Osteocyte (in vitro differentiated cells): ENCODE measurements at regions not wholly inside any gene's neighbourhood (a gene's known extent, or its start where the extent isn't known, plus 50 kb on each side); places are given as distances from the start of the nearest gene placed in this dataset.

Experiments
- DNase-seq: peaks from one replicate; pipeline ENCODE4 v3.0.0; 2021; ENCODE audit warnings: mixed read lengths; ENCODE audit not compliant: unreplicated experiment; ENCODE audit errors: extremely low spot score
- H3K27ac Mint-ChIP-seq: one replicate; pipeline ENCODE4 v1.8.0; 2021; ENCODE audit warnings: mild to moderate bottlenecking, mixed read lengths; ENCODE audit not compliant: unreplicated experiment
- H3K27me3 Mint-ChIP-seq: one replicate; pipeline ENCODE4 v1.8.0; 2021; ENCODE audit warnings: mixed read lengths; ENCODE audit not compliant: unreplicated experiment
- H3K36me3 Mint-ChIP-seq: one replicate; pipeline ENCODE4 v1.8.0; 2021; ENCODE audit warnings: mixed read lengths; ENCODE audit not compliant: unreplicated experiment
- H3K4me1 Mint-ChIP-seq: one replicate; pipeline ENCODE4 v1.8.0; 2021; ENCODE audit warnings: mixed read lengths; ENCODE audit not compliant: unreplicated experiment
- H3K4me3 Mint-ChIP-seq: one replicate; pipeline ENCODE4 v1.8.0; 2021; ENCODE audit warnings: mild to moderate bottlenecking, moderate library complexity, mixed read lengths; ENCODE audit not compliant: unreplicated experiment
- H3K9me3 Mint-ChIP-seq: one replicate; pipeline ENCODE4 v1.8.0; 2021; ENCODE audit warnings: mixed read lengths; ENCODE audit not compliant: unreplicated experiment
- TF ChIP-seq, protein P1 (sequence below): fragments of 200-600 bp; sonication (generic); IDR thresholded peaks from 2 replicates; pipeline ENCODE4 v1.5.0; 2021; ENCODE audit warnings: antibody characterized with exemption, mild to moderate bottlenecking, moderate library complexity

DNA sequence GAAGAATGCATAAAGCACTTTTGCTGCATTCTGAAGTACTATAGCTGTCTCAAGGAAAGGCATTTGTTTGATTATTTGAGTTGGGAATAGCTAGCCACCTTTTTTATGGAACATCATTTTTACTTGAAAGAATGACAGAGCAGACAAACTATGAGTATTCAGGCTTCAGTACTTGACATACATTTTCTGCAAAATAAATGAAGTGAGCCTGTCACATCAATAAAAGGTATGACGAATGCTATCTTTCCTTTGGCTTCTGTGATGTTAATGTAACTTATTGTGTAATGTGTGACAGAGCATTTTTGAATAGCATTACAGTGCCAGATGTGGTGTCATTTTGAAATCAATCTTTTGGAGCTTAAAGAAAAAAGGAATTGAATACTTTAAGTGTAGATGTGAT is 440.3 kb upstream of the ONECUT1 start:
- TF ChIP-seq, protein P1, sequence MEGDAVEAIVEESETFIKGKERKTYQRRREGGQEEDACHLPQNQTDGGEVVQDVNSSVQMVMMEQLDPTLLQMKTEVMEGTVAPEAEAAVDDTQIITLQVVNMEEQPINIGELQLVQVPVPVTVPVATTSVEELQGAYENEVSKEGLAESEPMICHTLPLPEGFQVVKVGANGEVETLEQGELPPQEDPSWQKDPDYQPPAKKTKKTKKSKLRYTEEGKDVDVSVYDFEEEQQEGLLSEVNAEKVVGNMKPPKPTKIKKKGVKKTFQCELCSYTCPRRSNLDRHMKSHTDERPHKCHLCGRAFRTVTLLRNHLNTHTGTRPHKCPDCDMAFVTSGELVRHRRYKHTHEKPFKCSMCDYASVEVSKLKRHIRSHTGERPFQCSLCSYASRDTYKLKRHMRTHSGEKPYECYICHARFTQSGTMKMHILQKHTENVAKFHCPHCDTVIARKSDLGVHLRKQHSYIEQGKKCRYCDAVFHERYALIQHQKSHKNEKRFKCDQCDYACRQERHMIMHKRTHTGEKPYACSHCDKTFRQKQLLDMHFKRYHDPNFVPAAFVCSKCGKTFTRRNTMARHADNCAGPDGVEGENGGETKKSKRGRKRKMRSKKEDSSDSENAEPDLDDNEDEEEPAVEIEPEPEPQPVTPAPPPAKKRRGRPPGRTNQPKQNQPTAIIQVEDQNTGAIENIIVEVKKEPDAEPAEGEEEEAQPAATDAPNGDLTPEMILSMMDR = no peak
- H3K36me3 Mint-ChIP-seq = no peaks in the 10 kb centered on the region
- H3K4me3 Mint-ChIP-seq = no peak overlapping the region
- H3K4me1 Mint-ChIP-seq = no peaks in the 10 kb centered on the region
- H3K9me3 Mint-ChIP-seq = no peaks in the 10 kb centered on the region
- no peak overlapping the region for H3K27ac Mint-ChIP-seq
- DNase-seq = no peak
- no peaks in the 10 kb centered on the region for H3K27me3 Mint-ChIP-seq

DNA sequence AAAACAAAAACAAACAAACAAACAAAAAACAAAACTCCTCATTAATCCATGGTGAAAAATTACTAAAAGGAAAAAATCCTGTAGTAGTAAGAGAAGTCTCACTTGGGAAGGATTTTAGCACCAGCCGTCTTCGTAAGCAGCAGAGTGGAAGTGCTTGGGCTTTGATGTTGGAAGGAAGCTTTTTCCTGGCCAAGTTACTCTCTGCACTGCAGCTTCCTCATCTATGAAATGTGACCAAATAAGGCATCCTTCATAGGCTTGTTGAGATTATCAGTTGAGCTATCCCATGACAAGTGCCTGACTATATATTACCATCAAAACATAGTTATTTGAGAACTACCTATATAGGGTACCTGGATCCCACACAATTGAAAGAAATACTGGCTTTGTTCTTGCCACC is 436.4 kb upstream of the ONECUT1 start:
- Mint-ChIP-seq H3K9me3 (no peaks in the 10 kb centered on the region), H3K27me3 (no peaks in the 10 kb centered on the region), H3K27ac (no peak overlapping the region), H3K4me1 (no peaks in the 10 kb centered on the region), H3K36me3 (no peaks in the 10 kb centered on the region), H3K4me3 (no peak overlapping the region)
- TF ChIP-seq, protein P1 = no peak
- DNase-seq = no peak

DNA sequence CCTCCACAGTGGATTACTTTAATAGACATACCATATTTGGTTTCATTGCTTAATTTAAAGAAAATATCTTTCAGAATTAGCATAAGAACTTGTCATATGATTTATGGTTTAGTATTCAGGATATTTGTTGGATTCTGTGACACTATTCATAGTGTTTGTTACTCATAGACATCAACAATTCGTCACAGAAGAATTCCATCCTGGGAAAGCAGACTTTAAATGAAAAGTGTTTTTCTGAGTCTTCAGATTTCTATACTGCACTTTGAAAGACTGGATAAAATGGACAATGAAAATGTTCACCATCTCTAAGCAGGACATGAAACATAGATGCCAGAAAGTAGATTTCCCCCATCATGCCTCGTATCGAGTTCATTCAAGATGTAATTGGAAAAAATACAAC is 435.6 kb upstream of the ONECUT1 start:
- DNase-seq = no peak
- no peaks in the 10 kb centered on the region for H3K36me3 Mint-ChIP-seq
- H3K4me1 Mint-ChIP-seq = no peaks in the 10 kb centered on the region
- no peaks in the 10 kb centered on the region for H3K27me3 Mint-ChIP-seq
- H3K9me3 Mint-ChIP-seq = no peaks in the 10 kb centered on the region
- H3K4me3 Mint-ChIP-seq = no peak overlapping the region
- H3K27ac Mint-ChIP-seq = no peak overlapping the region
- TF ChIP-seq, protein P1 = no peak

DNA sequence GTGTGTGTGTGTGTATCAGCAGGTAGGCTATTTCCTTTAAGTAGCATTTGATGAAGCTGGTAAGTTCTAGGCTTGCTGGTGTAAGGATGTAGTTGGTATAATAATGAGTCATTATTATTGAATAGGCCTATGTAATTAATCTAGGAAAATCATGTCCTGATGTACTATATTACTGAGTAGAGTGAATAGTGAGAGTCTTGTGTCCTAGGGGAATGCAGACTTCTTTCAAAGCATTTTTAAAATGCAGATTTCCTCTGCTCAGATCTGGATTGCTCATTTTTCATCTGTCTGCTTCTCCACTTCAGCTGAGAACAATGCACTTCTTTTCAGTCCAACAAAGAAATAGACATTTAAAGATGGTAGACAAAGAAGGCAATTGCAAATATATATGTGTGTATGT is 434.2 kb upstream of the ONECUT1 start:
- no peaks in the 10 kb centered on the region for H3K9me3 Mint-ChIP-seq
- H3K36me3 Mint-ChIP-seq = no peaks in the 10 kb centered on the region
- no peak overlapping the region for H3K4me3 Mint-ChIP-seq
- no peak for DNase-seq
- H3K4me1 Mint-ChIP-seq = no peaks in the 10 kb centered on the region
- TF ChIP-seq, protein P1 = no peak
- H3K27me3 Mint-ChIP-seq = no peaks in the 10 kb centered on the region
- no peak overlapping the region for H3K27ac Mint-ChIP-seq

DNA sequence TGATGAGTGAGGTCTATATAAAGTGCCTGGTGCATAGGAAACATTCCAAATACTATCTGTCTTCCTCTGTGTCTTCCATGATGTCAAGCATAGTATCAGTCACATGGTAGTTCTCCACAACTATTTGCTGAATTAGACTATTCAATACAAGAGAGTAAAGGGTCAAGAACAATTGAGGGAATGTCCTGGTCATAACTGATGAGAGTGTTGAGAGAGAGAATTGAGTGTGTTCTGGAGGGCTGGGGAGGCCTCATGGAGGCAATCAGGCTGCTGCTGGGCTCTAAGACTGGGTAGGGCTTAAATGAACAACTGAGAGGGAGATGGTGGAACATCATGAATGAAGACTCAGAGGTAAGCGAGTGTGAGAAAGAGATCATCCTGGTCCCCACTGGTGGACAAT is 433.7 kb upstream of the ONECUT1 start:
- H3K4me1 Mint-ChIP-seq = no peaks in the 10 kb centered on the region
- no peak overlapping the region for H3K27ac Mint-ChIP-seq
- no peak overlapping the region for H3K4me3 Mint-ChIP-seq
- H3K36me3 Mint-ChIP-seq = no peaks in the 10 kb centered on the region
- no peaks in the 10 kb centered on the region for H3K27me3 Mint-ChIP-seq
- H3K9me3 Mint-ChIP-seq = no peaks in the 10 kb centered on the region
- no peak for DNase-seq
- TF ChIP-seq, protein P1 = no peak
